22Rv1 (cell line): ENCODE measurements at regions not wholly inside any gene's neighbourhood (a gene's known extent, or its start where the extent isn't known, plus 50 kb on each side); places are given as distances from the start of the nearest gene placed in this dataset.
"Not testable (repeated sequence)": the region's sequence is repeated elsewhere in the genome, so short reads cannot be mapped to it uniquely, and the experiment has no call there.

ENCODE experiments used
- CTCF ChIP-seq: fragments of 450-650 bp; IDR thresholded peaks from 2 replicates; pipeline ENCODE4 v1.5.1; 2017; ENCODE audit warnings: mild to moderate bottlenecking
- ZFX ChIP-seq: fragments of 450-650 bp; IDR thresholded peaks from 2 replicates; pipeline ENCODE4 v1.6.1; 2017; ENCODE audit warnings: antibody characterized with exemption, borderline replicate concordance

DNA sequence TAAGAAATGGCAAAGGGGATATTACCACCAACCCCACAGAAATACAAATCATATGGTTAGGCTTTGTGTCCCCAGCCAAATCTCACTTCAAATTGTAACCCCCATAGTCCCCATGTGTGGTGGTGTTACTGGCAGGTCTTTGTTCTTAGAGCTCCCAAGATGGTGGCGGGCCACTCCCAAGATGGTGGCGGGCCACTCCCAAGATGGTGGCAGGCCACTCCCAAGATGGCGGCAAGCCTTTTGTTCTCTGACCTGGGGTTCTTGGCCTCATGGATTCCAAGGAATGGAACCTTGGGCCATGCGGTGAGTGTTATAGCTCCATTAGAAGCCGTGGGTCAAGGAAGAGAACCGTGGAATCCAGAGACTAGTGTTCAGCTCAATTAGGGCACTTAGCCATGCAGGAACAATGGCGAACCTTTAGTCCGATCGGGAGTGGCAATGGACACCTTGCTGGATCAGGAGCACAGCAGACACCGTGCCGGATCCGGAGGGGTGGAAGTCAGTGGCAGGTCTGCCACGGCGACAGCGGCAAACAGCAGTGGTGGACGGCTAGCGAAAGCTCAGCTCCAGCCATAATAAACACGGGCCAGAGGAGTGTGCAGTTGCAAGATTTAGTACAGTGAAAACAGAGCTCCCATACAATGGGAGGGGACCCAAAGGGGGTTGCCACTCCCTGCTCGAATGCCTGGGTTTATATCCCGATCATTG is 949.9 kb upstream of the NCAM2 start:
- not testable (repeated sequence) for TF ChIP-seq CTCF, ZFX
